ENCODE measurements at regions not wholly inside any gene's neighbourhood (a gene's known extent, or its start where the extent isn't known, plus 50 kb on each side); places are given as distances from the start of the nearest gene placed in this dataset.

- TF ChIP-seq DEAF1 (CRISPR knock-in tag; IDR thresholded peaks at IDR 0.05) (0 out of 2 replicates have a peak, but pooled peaks have one; percentile 6), IFI16 (CRISPR knock-in tag; IDR thresholded peaks at IDR 0.05) (no peak), ETV5 (CRISPR knock-in tag; IDR thresholded peaks at IDR 0.05; ENCODE audit: low read depth) (no peak), POLR3A (IDR thresholded peaks at IDR 0.05; ENCODE audit: borderline replicate concordance, extremely low read depth, insufficient read depth, insufficient read length) (no peak), GATA2 (CRISPR knock-in tag; IDR thresholded peaks at IDR 0.05) (peak; percentile 7; the same call in 1 of the 2 replicates), CXXC5 (CRISPR knock-in tag; IDR thresholded peaks at IDR 0.05) (peak; percentile 40; the same call in 1 of the 2 replicates), MGA (IDR thresholded peaks at IDR 0.05) (no peak), SMC3 (conservative IDR thresholded peaks at IDR 0.05; ENCODE audit: insufficient read depth, low read depth, low read length) (peak; percentile 78), ZNF76 (CRISPR knock-in tag; IDR thresholded peaks at IDR 0.05; ENCODE audit: borderline replicate concordance) (no peak), ETV6 (IDR thresholded peaks at IDR 0.05; ENCODE audit: borderline replicate concordance in 1 of 2, low read depth in 2 of 2, low read length in 1 of 2) (no peak), ETV6 (CRISPR knock-in tag; IDR thresholded peaks at IDR 0.05; ENCODE audit: borderline replicate concordance) (no peak), ATF3 (IDR thresholded peaks at IDR 0.05) (no peak), ATF3 (CRISPR knock-in tag; conservative IDR thresholded peaks at IDR 0.05) (no peak)
These were observed 51.5 kb upstream of the LRRC32 start (continued) for GRCh38 chr11:76721755-76722677.
